Gastroesophageal sphincter (tissue), 3 donors: ENCODE measurements at regions not wholly inside any gene's neighbourhood (a gene's known extent, or its start where the extent isn't known, plus 50 kb on each side); places are given as distances from the start of the nearest gene placed in this dataset.

ENCODE experiments used
- EP300 ChIP-seq: sonication (generic); formaldehyde crosslinking; IDR thresholded peaks from one replicate; pipeline ENCODE4 v1.6.1; 2017; ENCODE audit warnings: antibody characterized with exemption, mild to moderate bottlenecking
- POLR2A ChIP-seq, 2 donors: fragments of 450-650 bp; IDR thresholded peaks; one replicate each; pipeline ENCODE4 v1.6.1; 2017; ENCODE audit warnings: antibody characterized with exemption in 2 of 2, mild to moderate bottlenecking in 2 of 2, moderate library complexity in 1 of 2
- POLR2AphosphoS5 ChIP-seq: sonication (generic); formaldehyde crosslinking; IDR thresholded peaks from one replicate; pipeline ENCODE4 v1.6.1; 2017; ENCODE audit warnings: antibody characterized with exemption
- TF ChIP-seq, protein P1 (sequence below), 4 experiments: fragments of 200-600 bp in 2 of 4; fragments of 450-650 bp in 2 of 4; sonication (generic) in 1 of 4; IDR thresholded peaks; one replicate each; pipeline ENCODE4 v1.5.1; 2017 to 2019; ENCODE audit warnings: antibody characterized with exemption in 4 of 4, mild to moderate bottlenecking in 2 of 4, moderate library complexity in 2 of 4

DNA sequence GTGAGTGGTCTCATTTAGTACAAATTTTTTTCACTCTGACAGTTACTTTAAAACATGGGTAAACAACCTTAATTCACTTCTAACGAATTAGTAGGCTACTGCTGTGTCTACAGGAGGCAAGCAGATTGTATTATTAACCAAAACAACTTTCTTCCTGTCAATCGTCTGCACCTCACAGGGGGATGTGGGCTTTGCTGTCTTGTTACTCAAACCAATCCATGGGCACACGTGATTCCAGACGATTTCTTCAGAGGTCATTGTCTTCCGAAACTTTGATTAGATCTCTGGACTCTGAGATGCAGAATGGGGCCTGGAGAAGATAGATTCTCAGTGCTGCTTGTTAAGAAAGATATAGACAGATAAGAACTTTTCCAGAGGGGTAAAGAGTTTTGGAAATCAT is 327.8 kb downstream of the DHX15 start:
- TF ChIP-seq, protein P1, sequence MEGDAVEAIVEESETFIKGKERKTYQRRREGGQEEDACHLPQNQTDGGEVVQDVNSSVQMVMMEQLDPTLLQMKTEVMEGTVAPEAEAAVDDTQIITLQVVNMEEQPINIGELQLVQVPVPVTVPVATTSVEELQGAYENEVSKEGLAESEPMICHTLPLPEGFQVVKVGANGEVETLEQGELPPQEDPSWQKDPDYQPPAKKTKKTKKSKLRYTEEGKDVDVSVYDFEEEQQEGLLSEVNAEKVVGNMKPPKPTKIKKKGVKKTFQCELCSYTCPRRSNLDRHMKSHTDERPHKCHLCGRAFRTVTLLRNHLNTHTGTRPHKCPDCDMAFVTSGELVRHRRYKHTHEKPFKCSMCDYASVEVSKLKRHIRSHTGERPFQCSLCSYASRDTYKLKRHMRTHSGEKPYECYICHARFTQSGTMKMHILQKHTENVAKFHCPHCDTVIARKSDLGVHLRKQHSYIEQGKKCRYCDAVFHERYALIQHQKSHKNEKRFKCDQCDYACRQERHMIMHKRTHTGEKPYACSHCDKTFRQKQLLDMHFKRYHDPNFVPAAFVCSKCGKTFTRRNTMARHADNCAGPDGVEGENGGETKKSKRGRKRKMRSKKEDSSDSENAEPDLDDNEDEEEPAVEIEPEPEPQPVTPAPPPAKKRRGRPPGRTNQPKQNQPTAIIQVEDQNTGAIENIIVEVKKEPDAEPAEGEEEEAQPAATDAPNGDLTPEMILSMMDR (IDR thresholded peaks at IDR 0.05): no peak
- TF ChIP-seq POLR2A (IDR thresholded peaks at IDR 0.05): no peak
- no peak for TF ChIP-seq POLR2AphosphoS5
- no peak for TF ChIP-seq EP300
